ENCODE measurements at regions not wholly inside any gene's neighbourhood (a gene's known extent, or its start where the extent isn't known, plus 50 kb on each side); places are given as distances from the start of the nearest gene placed in this dataset.

- H3K27ac ChIP-seq = no peak overlapping the region
- in situ Hi-C loops (cut with HindIII; ENCODE audit: low pct_ligation_motif_present, low sequenced_read_pairs) = no loop called here
- no peaks in the 10 kb centered on the region for H3K27me3 ChIP-seq (replicated peaks)
- H3K4me3 ChIP-seq (ENCODE audit: low read depth, low read length) = no peak overlapping the region
- no peaks in the 10 kb centered on the region for H3K36me3 ChIP-seq (replicated peaks)
- DNase-seq = no peak
- TF ChIP-seq, protein P1, sequence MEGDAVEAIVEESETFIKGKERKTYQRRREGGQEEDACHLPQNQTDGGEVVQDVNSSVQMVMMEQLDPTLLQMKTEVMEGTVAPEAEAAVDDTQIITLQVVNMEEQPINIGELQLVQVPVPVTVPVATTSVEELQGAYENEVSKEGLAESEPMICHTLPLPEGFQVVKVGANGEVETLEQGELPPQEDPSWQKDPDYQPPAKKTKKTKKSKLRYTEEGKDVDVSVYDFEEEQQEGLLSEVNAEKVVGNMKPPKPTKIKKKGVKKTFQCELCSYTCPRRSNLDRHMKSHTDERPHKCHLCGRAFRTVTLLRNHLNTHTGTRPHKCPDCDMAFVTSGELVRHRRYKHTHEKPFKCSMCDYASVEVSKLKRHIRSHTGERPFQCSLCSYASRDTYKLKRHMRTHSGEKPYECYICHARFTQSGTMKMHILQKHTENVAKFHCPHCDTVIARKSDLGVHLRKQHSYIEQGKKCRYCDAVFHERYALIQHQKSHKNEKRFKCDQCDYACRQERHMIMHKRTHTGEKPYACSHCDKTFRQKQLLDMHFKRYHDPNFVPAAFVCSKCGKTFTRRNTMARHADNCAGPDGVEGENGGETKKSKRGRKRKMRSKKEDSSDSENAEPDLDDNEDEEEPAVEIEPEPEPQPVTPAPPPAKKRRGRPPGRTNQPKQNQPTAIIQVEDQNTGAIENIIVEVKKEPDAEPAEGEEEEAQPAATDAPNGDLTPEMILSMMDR (IDR thresholded peaks at IDR 0.05; ENCODE audit: low read depth, low read length, missing control alignments) = no peak
These were observed 227.1 kb downstream of the MYCN start for GRCh38 chr2:16167451-16167861.

- no peaks in the 10 kb centered on the region for H3K36me3 ChIP-seq (replicated peaks)
- in situ Hi-C loops (cut with HindIII; ENCODE audit: low pct_ligation_motif_present, low sequenced_read_pairs) = no loop called here
These were observed 226.1 kb downstream of the MYCN start for GRCh38 chr2:16166327-16166981.

DNA sequence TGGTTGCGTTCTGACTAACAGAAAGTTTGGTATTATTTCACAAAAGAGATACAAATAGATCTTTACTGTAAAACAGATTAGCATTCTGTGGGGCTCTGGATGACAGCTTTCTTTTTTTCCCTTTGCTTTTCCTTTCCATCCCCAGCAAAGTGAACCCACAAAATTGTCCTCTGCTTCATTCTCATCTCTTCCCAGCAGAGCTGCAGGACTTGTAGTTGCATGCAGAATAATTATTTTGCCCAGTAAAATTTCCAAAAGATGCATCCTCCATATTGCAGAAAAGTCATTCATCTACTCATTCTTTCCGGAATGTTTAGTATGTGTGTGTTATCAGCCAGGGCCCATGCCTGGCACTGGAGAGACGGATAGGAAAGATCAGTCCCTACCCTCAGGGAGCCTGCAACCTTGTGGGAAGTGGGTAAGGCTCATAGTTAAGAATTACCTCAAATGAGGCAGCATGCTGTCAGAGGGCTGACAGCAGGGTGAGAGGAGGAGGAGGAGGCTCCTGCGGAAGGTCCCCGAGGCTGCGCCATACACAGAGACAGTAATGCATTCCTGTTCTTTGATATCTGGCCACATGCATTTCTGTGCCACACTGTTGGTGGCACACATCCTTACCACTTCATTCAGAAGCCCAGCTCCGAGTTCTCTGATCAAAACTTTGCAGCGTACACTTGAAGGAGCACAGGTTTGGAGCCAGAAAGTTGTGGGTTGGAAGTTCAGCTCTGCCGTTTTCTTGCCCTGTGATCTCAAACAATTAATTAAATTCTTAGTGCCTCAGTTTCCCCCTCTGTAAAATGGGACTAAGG is 225.4 kb downstream of the MYCN start:
- DNase-seq = no peak
- TF ChIP-seq, protein P1 (IDR thresholded peaks at IDR 0.05; ENCODE audit: low read depth, low read length, missing control alignments) = no peak
- in situ Hi-C loops (cut with HindIII; ENCODE audit: low pct_ligation_motif_present, low sequenced_read_pairs) = no loop called here

More at GRCh38 chr2:16166327-16166981, 226.1 kb downstream of the MYCN start:
- DNase-seq = no peak
- H3K27ac ChIP-seq = no peak overlapping the region
- no peaks in the 10 kb centered on the region for H3K27me3 ChIP-seq (replicated peaks)
- TF ChIP-seq, protein P1 (IDR thresholded peaks at IDR 0.05; ENCODE audit: low read depth, low read length, missing control alignments) = no peak
- no peak overlapping the region for H3K4me3 ChIP-seq (ENCODE audit: low read depth, low read length)

GRCh38 chr2:16162491-16163040 is 222.2 kb downstream of the MYCN start:
- in situ Hi-C loops (cut with HindIII; ENCODE audit: low pct_ligation_motif_present, low sequenced_read_pairs) = no loop called here
- DNase-seq = no peak
- Histone ChIP-seq H3K27ac (no peak overlapping the region), H3K4me3 (ENCODE audit: low read depth, low read length) (no peak overlapping the region), H3K27me3 (replicated peaks) (no peaks in the 10 kb centered on the region), H3K36me3 (replicated peaks) (no peaks in the 10 kb centered on the region)
- TF ChIP-seq, protein P1 (IDR thresholded peaks at IDR 0.05; ENCODE audit: low read depth, low read length, missing control alignments) = no peak

More for the DNA sequence above, 225.4 kb downstream of the MYCN start:
- H3K27ac ChIP-seq = no peak overlapping the region
- H3K36me3 ChIP-seq (replicated peaks) = no peaks in the 10 kb centered on the region
- H3K27me3 ChIP-seq (replicated peaks) = no peaks in the 10 kb centered on the region
- no peak overlapping the region for H3K4me3 ChIP-seq (ENCODE audit: low read depth, low read length)

- Histone ChIP-seq H3K4me3 (ENCODE audit: low read depth, low read length) (no peak overlapping the region), H3K27me3 (replicated peaks) (no peaks in the 10 kb centered on the region), H3K36me3 (replicated peaks) (no peaks in the 10 kb centered on the region), H3K27ac (no peak overlapping the region)
- TF ChIP-seq, protein P1 (IDR thresholded peaks at IDR 0.05; ENCODE audit: low read depth, low read length, missing control alignments) = no peak
- in situ Hi-C loops (cut with HindIII; ENCODE audit: low pct_ligation_motif_present, low sequenced_read_pairs) = no loop called here
- DNase-seq = no peak
These were observed 221.6 kb downstream of the MYCN start for GRCh38 chr2:16161768-16162490.

Measured in brain microvascular endothelial cell (primary cell).